ENCODE measurements at regions not wholly inside any gene's neighbourhood (a gene's known extent, or its start where the extent isn't known, plus 50 kb on each side); places are given as distances from the start of the nearest gene placed in this dataset.

GRCh38 chr1:79773385-79773784 lies 766.9 kb upstream of the ADGRL4 start:
- 91% methylated on average over 2 of the region's 2 CpGs for WGBS
- intact Hi-C loops (cut with DNase I) = no loop called here
- no peaks in the 10 kb centered on the region for H3K4me1 ChIP-seq

GRCh38 chr1:79762461-79762860 lies 755.9 kb upstream of the ADGRL4 start:
- intact Hi-C loops (cut with DNase I) = no loop called here
- DNase-seq (ENCODE audit: extremely low spot score) = no peak
- H3K4me3 ChIP-seq = no peak overlapping the region
- H3K4me1 ChIP-seq = no peaks in the 10 kb centered on the region
- no peaks in the 10 kb centered on the region for H3K9me3 ChIP-seq
- no peak overlapping the region for H3K27ac ChIP-seq (replicated peaks in 1 of 4)
- TF ChIP-seq EP300 (IDR thresholded peaks at IDR 0.05) (no peak), POLR2A (IDR thresholded peaks at IDR 0.05; ENCODE audit: low read depth) (no peak), CTCF (IDR thresholded peaks at IDR 0.05) (no peak), POLR2AphosphoS5 (IDR thresholded peaks at IDR 0.05) (no peak)
- no peaks in the 10 kb centered on the region for H3K27me3 ChIP-seq
- no peaks in the 10 kb centered on the region for H3K36me3 ChIP-seq

More at GRCh38 chr1:79773385-79773784, 766.9 kb upstream of the ADGRL4 start:
- no peak for DNase-seq (ENCODE audit: extremely low spot score)
- H3K9me3 ChIP-seq = no peaks in the 10 kb centered on the region
- no peak overlapping the region for H3K4me3 ChIP-seq
- no peaks in the 10 kb centered on the region for H3K36me3 ChIP-seq
- no peaks in the 10 kb centered on the region for H3K27me3 ChIP-seq
- TF ChIP-seq CTCF (IDR thresholded peaks at IDR 0.05) (no peak), POLR2AphosphoS5 (IDR thresholded peaks at IDR 0.05) (no peak), EP300 (IDR thresholded peaks at IDR 0.05) (no peak), POLR2A (IDR thresholded peaks at IDR 0.05; ENCODE audit: low read depth) (no peak)
- no peak overlapping the region for H3K27ac ChIP-seq (replicated peaks in 1 of 4)

DNA sequence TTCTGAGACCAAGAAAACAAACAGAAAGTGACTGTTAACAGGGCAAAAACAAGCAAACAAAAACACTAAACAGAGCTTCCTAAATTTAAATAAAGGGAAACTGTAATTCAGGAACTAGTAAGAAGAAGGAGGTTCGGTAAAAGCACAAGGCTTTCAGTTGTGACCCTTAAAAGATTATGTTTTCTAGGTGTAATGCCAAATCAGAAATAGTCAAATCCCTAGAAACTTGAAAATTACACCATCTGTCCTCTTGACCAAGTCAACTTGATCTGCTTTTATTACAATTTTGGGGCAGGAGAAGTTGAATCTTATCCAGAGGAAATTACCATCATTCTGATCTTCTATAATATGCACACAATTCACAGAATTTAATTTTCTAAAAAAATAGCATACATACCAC lies 754.0 kb upstream of the ADGRL4 start:
- no peaks in the 10 kb centered on the region for H3K36me3 ChIP-seq
- 61% methylated on average over 1 of the region's 1 CpG for WGBS
- H3K4me3 ChIP-seq = no peak overlapping the region
- no peak for DNase-seq (ENCODE audit: extremely low spot score)
- intact Hi-C loops (cut with DNase I) = no loop called here
- H3K27me3 ChIP-seq = no peaks in the 10 kb centered on the region
- TF ChIP-seq POLR2AphosphoS5 (IDR thresholded peaks at IDR 0.05) (no peak), POLR2A (IDR thresholded peaks at IDR 0.05; ENCODE audit: low read depth) (no peak), CTCF (IDR thresholded peaks at IDR 0.05) (no peak), EP300 (IDR thresholded peaks at IDR 0.05) (no peak)
- H3K4me1 ChIP-seq = no peaks in the 10 kb centered on the region
- H3K27ac ChIP-seq (replicated peaks in 1 of 4) = no peak overlapping the region
- no peaks in the 10 kb centered on the region for H3K9me3 ChIP-seq

GRCh38 chr1:79749607-79750006 lies 743.1 kb upstream of the ADGRL4 start:
- 82% methylated on average over 2 of the region's 2 CpGs for WGBS

GRCh38 chr1:79745929-79746328 lies 739.4 kb upstream of the ADGRL4 start:
- intact Hi-C loops (cut with DNase I) = no loop called here
- no peaks in the 10 kb centered on the region for H3K9me3 ChIP-seq
- H3K27ac ChIP-seq (replicated peaks in 1 of 4) = no peak overlapping the region
- H3K4me3 ChIP-seq = no peak overlapping the region
- TF ChIP-seq POLR2A (IDR thresholded peaks at IDR 0.05; ENCODE audit: low read depth) (no peak), POLR2AphosphoS5 (IDR thresholded peaks at IDR 0.05) (no peak), CTCF (IDR thresholded peaks at IDR 0.05) (no peak), EP300 (IDR thresholded peaks at IDR 0.05) (no peak)
- WGBS = 92% methylated on average over 2 of the region's 2 CpGs
- no peaks in the 10 kb centered on the region for H3K27me3 ChIP-seq
- no peaks in the 10 kb centered on the region for H3K4me1 ChIP-seq
- no peaks in the 10 kb centered on the region for H3K36me3 ChIP-seq
- DNase-seq (ENCODE audit: extremely low spot score) = no peak

More at GRCh38 chr1:79749607-79750006, 743.1 kb upstream of the ADGRL4 start:
- no peak overlapping the region for H3K27ac ChIP-seq (replicated peaks in 1 of 4)
- H3K36me3 ChIP-seq = no peaks in the 10 kb centered on the region
- H3K27me3 ChIP-seq = no peaks in the 10 kb centered on the region
- H3K4me1 ChIP-seq = no peaks in the 10 kb centered on the region
- no peak for DNase-seq (ENCODE audit: extremely low spot score)
- no peak overlapping the region for H3K4me3 ChIP-seq
- no peaks in the 10 kb centered on the region for H3K9me3 ChIP-seq
- TF ChIP-seq EP300 (IDR thresholded peaks at IDR 0.05) (no peak), POLR2A (IDR thresholded peaks at IDR 0.05; ENCODE audit: low read depth) (no peak), POLR2AphosphoS5 (IDR thresholded peaks at IDR 0.05) (no peak)
- intact Hi-C loops (cut with DNase I) = no loop called here
